GM12878 (cell line): ENCODE measurements at regions not wholly inside any gene's neighbourhood (a gene's known extent, or its start where the extent isn't known, plus 50 kb on each side); places are given as distances from the start of the nearest gene placed in this dataset.
"Not testable (repeated sequence)": the region's sequence is repeated elsewhere in the genome, so short reads cannot be mapped to it uniquely, and the experiment has no call there.

Experiments
- ATAC-seq: fragments of 200-7000 bp; cut with Tn5 transposase; 3 replicates; pipeline ENCODE4 v1.9.1; 2020; ENCODE audit warnings: mild to moderate bottlenecking, moderate library complexity
- BruUV-seq: library from RNA; stranded (reverse); fragments of 400-500 nt; replicated peaks from 2 replicates; lab custom pipeline; 2021; lab: Mats Ljungman, UMichigan
- CTCF ChIA-PET: fragments of 300-600 bp; sonication (Branson Sonifier 250); formaldehyde crosslinking; extraction: SDS; loops from one replicate; lab custom pipeline; 2021; ENCODE audit warnings: inconsistent platforms; lab: Yijun Ruan, JAX
- POLR2A ChIA-PET: fragments of 350-600 bp; formaldehyde crosslinking; extraction: SDS; loops from one replicate; lab custom pipeline; 2021; ENCODE audit warnings: inconsistent platforms; lab: Charles Lee
- RAD21 ChIA-PET: fragments of 300-600 bp; sonication (Branson Sonifier 250); formaldehyde crosslinking; loops from one replicate; lab custom pipeline; 2023; ENCODE audit warnings: antibody characterized with exemption; ENCODE audit not compliant: unreplicated experiment; lab: Charles Lee
- SMC1A ChIA-PET: fragments of 300-600 bp; sonication (Branson Sonifier 250); formaldehyde crosslinking; loops from one replicate; lab custom pipeline; 2023; ENCODE audit not compliant: unreplicated experiment, uncharacterized antibody; lab: Charles Lee
- DNase-seq: peaks from one replicate; pipeline ENCODE4 v3.0.0-alpha.2; 2011; ENCODE audit warnings: low read depth, low spot score
- FAIRE-seq: peaks from 3 replicates; lab custom pipeline; 2011; peaks lifted over from hg19 to GRCh38; lab: Jason Lieb, UNC
- H2AFZ ChIP-seq: 2 replicates; pipeline ENCODE4 v1.6.0; 2011; ENCODE audit warnings: low read depth, low read length, control low read depth; ENCODE audit not compliant: control insufficient read depth
- H3K27ac ChIP-seq: 2 replicates; pipeline ENCODE4 v1.5.1; 2011; ENCODE audit warnings: control low read depth; ENCODE audit not compliant: control insufficient read depth, insufficient read depth
- H3K27me3 ChIP-seq, 2 experiments: replicated peaks in 1 of 2; 2 replicates each; pipeline versions ENCODE4 v1.6.0 to v1.6.1; 2011; ENCODE audit warnings: low read length in 1 of 2; ENCODE audit not compliant: control insufficient read depth in 2 of 2, insufficient read depth in 2 of 2
- H3K36me3 ChIP-seq, 2 experiments: 2 replicates each; pipeline ENCODE4 v1.5.1; 2011; ENCODE audit warnings: low read length in 1 of 2; ENCODE audit not compliant: control insufficient read depth in 2 of 2, insufficient read depth in 2 of 2
- H3K4me1 ChIP-seq: 2 replicates; pipeline ENCODE4 v1.6.1; 2011; ENCODE audit warnings: mild to moderate bottlenecking, low read length, moderate library complexity, mixed read lengths; ENCODE audit not compliant: control insufficient read depth, insufficient read depth
- H3K4me2 ChIP-seq: 2 replicates; pipeline ENCODE4 v1.6.0; 2011; ENCODE audit warnings: control low read depth; ENCODE audit not compliant: control insufficient read depth, insufficient read depth
- H3K4me3 ChIP-seq: fragments of 200-600 bp; sonication (generic); 2 replicates; pipeline ENCODE4 v1.5.1; 2016
- H3K79me2 ChIP-seq: 2 replicates; pipeline ENCODE4 v1.6.0; 2011; ENCODE audit warnings: low read length; ENCODE audit not compliant: control insufficient read depth, insufficient read depth
- H3K9ac ChIP-seq: 2 replicates; pipeline ENCODE4 v1.8.0; 2011; ENCODE audit warnings: low read length, control low read depth, mixed read lengths; ENCODE audit not compliant: control insufficient read depth, insufficient read depth
- H3K9me3 ChIP-seq: replicated peaks from 3 replicates; pipeline ENCODE4 v1.5.1; 2011; ENCODE audit warnings: mild to moderate bottlenecking, low read length; ENCODE audit not compliant: control insufficient read depth, insufficient read depth
- H4K20me1 ChIP-seq: 2 replicates; pipeline ENCODE4 v1.6.0; 2011; ENCODE audit not compliant: control insufficient read depth, insufficient read depth
- WGBS: methylation state at CpG from one replicate; pipeline ENCODE4 v1.1.6; 2016; ENCODE audit warnings: low lambda C conversion rate; ENCODE audit not compliant: insufficient replicate concordance, insufficient coverage; ENCODE audit errors: missing lambda C conversion rate; 5-methylcytosine and 5-hydroxymethylcytosine counted together
- in situ Hi-C: fragments of 300-500 bp; cut with MboI; formaldehyde crosslinking; loops from 9 replicates; pipeline ENCODE4 v1.14.3; 2018; ENCODE audit warnings: mixed read lengths
- intact Hi-C: fragments of 100-400 bp; cut with micrococcal nuclease; formaldehyde crosslinking; loops from one replicate; pipeline ENCODE4 v1.14.2; 2022; ENCODE audit not compliant: unreplicated experiment

DNA sequence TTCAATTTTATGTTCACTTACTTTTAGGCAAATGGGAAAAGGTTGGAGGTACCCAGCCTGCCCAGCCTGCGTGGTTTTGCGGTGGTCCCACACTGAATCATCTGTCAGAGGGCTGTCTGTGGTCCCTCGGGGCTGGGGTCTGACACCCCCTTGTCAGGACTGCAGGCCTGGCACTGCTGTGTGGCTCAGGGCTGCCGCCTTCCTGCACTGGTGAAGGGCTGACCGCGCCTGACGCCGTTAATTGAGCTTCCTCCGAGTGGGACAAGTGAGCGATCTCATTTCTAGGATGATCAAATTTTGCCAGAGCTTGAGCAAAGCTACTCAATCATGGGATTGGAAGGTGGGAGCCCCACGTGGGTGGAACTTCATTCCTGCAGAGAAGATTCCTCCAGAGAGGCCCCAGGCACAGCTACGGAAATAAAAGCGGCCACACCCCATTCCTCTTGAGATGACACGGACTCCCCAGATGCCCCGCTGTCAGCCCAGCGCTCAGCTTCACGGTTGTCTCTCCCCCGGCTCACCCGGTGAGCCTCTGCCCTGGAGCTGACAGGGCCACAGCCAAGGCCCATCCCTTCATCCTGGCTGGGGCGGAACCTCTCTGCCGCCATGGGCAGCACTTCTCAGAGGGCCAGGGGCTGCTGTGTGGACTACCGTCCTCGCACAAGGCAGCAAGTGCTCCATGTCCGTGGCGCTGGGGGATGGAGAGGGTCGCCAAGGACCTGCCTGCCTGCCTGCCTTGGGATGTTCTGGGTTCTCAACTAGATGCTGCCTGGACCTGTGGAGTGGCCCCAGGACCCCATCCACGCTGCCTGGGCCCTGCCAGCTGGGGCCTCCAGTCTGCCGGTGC is 215.5 kb upstream of the SGCG start:
- CTCF ChIA-PET, H3K27ac ChIP-seq, H3K36me3 ChIP-seq, H3K9me3 ChIP-seq, H3K27me3 ChIP-seq, ATAC-seq, RAD21 ChIA-PET, H3K79me2 ChIP-seq, DNase-seq, BruUV-seq, H3K9ac ChIP-seq, H3K4me1 ChIP-seq, H2AFZ ChIP-seq, intact Hi-C loops, SMC1A ChIA-PET, in situ Hi-C loops, H4K20me1 ChIP-seq, FAIRE-seq, H3K4me2 ChIP-seq, H3K4me3 ChIP-seq: not testable (repeated sequence)
- POLR2A ChIA-PET: interaction anchor here (0.5 kb wide), 1 partner anchor 1345 kb away, joined by 4 read pairs; no protein-coding TSS in a partner anchor
- WGBS: 64% methylated on average over 28 of the region's 28 CpGs

DNA sequence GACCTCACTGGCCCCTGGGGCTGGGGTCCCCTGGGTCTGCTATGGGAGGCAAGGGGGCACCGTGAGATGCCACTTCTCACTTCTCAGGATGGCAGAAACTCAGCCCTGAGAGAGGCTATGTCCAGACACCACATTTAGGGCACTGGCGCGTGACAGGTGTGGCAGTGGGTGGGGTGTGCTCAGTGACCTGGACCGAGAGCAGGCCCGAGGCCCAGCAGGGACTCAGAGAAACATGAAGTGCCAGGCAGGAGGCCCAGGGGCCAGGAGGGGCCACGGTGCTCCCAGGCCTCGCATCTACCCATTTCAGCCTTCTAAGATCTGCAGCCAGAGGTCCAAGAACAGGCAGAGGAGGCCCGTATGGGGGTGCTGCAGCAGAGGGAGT is 214.9 kb upstream of the SGCG start:
- BruUV-seq, intact Hi-C loops, RAD21 ChIA-PET: not testable (repeated sequence)

DNA sequence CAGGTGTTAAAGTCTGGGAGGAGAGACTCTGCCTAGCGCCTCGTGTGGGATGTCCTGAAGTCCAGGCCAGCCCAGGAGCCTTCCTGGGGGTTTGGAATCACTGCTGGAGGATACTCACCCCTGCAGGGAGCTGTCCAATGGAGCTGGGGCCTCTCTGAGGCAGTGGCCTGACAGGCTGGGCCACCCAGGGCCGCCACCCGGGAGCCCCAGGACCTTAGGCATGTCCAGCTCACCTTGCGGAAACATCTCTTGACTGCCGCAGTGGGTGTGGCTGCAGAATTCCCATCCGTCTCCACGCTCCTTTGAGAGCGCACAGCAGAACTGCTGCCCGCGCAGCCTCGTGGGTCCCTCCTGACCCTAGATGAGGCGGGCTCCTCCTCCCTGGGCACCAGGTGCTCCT is 214.0 kb upstream of the SGCG start:
- SMC1A ChIA-PET, ATAC-seq, H3K79me2 ChIP-seq, H4K20me1 ChIP-seq, RAD21 ChIA-PET, H3K36me3 ChIP-seq, H2AFZ ChIP-seq, H3K27ac ChIP-seq, H3K4me2 ChIP-seq, H3K27me3 ChIP-seq, CTCF ChIA-PET, H3K9ac ChIP-seq, POLR2A ChIA-PET, in situ Hi-C loops, H3K4me3 ChIP-seq, FAIRE-seq, DNase-seq, H3K9me3 ChIP-seq, BruUV-seq, intact Hi-C loops, H3K4me1 ChIP-seq: not testable (repeated sequence)
- 62% methylated on average over 13 of the region's 13 CpGs for WGBS

More for the DNA sequence above, 214.9 kb upstream of the SGCG start:
- in situ Hi-C loops, H3K27ac ChIP-seq, SMC1A ChIA-PET, H4K20me1 ChIP-seq, H3K36me3 ChIP-seq, H3K9ac ChIP-seq, H3K4me1 ChIP-seq, H3K27me3 ChIP-seq, FAIRE-seq, H3K79me2 ChIP-seq, CTCF ChIA-PET, H2AFZ ChIP-seq, DNase-seq, H3K4me3 ChIP-seq, H3K9me3 ChIP-seq, H3K4me2 ChIP-seq, POLR2A ChIA-PET: not testable (repeated sequence)
- peak; percentile 27; the same call in 1 of the 3 replicates for ATAC-seq
- 24% methylated on average over 5 of the region's 8 CpGs for WGBS
